OCI-LY1 (cell line): ENCODE measurements at regions not wholly inside any gene's neighbourhood (a gene's known extent, or its start where the extent isn't known, plus 50 kb on each side); places are given as distances from the start of the nearest gene placed in this dataset.

Experiments
- H2AFZ ChIP-seq: fragments of 200-600 bp; sonication (generic), shearing (Covaris generic); 2 replicates; pipeline ENCODE4 v1.6.0; 2014; ENCODE audit warnings: antibody characterized with exemption, mild to moderate bottlenecking, low read length
- H3F3A ChIP-seq: fragments of 200-600 bp; sonication (generic), shearing (Covaris generic); 2 replicates; pipeline ENCODE4 v1.6.0; 2014; ENCODE audit warnings: mild to moderate bottlenecking, antibody characterized with exemption, low read length, moderate library complexity; ENCODE audit not compliant: insufficient read depth
- H3K27ac ChIP-seq: fragments of 200-600 bp; sonication (generic); 2 replicates; pipeline ENCODE4 v1.5.1; 2014; ENCODE audit warnings: low read length, mixed run types, mild to moderate bottlenecking, low read depth; ENCODE audit not compliant: poor library complexity, severe bottlenecking
- H3K27me3 ChIP-seq: fragments of 200-600 bp; sonication (generic); 2 replicates; pipeline ENCODE4 v1.6.0; 2014; ENCODE audit warnings: antibody characterized with exemption, mild to moderate bottlenecking, low read length, moderate library complexity; ENCODE audit not compliant: insufficient read depth
- H3K36me3 ChIP-seq: fragments of 200-600 bp; sonication (generic); 2 replicates; pipeline ENCODE4 v1.6.1; 2014; ENCODE audit warnings: mild to moderate bottlenecking, antibody characterized with exemption, low read length, moderate library complexity, mixed read lengths; ENCODE audit not compliant: insufficient read depth
- H3K4me1 ChIP-seq: fragments of 200-600 bp; sonication (generic); 2 replicates; pipeline ENCODE4 v1.5.1; 2014; ENCODE audit warnings: mild to moderate bottlenecking, low read length, moderate library complexity; ENCODE audit not compliant: insufficient read depth, severe bottlenecking
- H3K4me2 ChIP-seq: fragments of 200-600 bp; sonication (generic), shearing (Covaris generic); 2 replicates; pipeline ENCODE4 v1.6.1; 2014; ENCODE audit warnings: low read length
- H3K4me3 ChIP-seq: fragments of 200-600 bp; sonication (generic); 2 replicates; pipeline ENCODE4 v1.5.1; 2014; ENCODE audit warnings: low read length, low read depth, mild to moderate bottlenecking, mixed read lengths; ENCODE audit not compliant: poor library complexity, severe bottlenecking
- H3K79me2 ChIP-seq: fragments of 200-600 bp; shearing (Covaris generic); 2 replicates; pipeline ENCODE4 v1.6.1; 2016; ENCODE audit warnings: mixed run types, low read length, mixed read lengths; ENCODE audit not compliant: insufficient read depth
- H3K9ac ChIP-seq: fragments of 200-600 bp; sonication (generic), shearing (Covaris generic); 2 replicates; pipeline ENCODE4 v1.6.1; 2014; ENCODE audit warnings: mild to moderate bottlenecking, low read length, mixed read lengths
- H3K9me2 ChIP-seq: fragments of 200-600 bp; sonication (generic), shearing (Covaris generic); 2 replicates; pipeline ENCODE4 v1.6.1; 2014; ENCODE audit warnings: low read depth, mild to moderate bottlenecking, low read length, mixed read lengths
- H3K9me3 ChIP-seq: fragments of 200-600 bp; shearing (Covaris generic); 2 replicates; pipeline ENCODE4 v1.6.1; 2014; ENCODE audit warnings: low read length, mixed read lengths
- H4K20me1 ChIP-seq: fragments of 200-600 bp; sonication (generic), shearing (Covaris generic); 2 replicates; pipeline ENCODE4 v1.6.0; 2016; ENCODE audit warnings: mild to moderate bottlenecking, low read length; ENCODE audit not compliant: insufficient read depth
- EZH2 ChIP-seq: fragments of 200-600 bp; sonication (generic), shearing (Covaris generic); IDR thresholded peaks from 2 replicates; pipeline ENCODE4 v1.8.0; 2017; ENCODE audit warnings: borderline replicate concordance, mixed run types, mild to moderate bottlenecking, antibody characterized with exemption, low read length, moderate library complexity, mixed read lengths
- TF ChIP-seq, protein P1 (sequence below): fragments of 200-600 bp; sonication (generic), shearing (Covaris generic); IDR thresholded peaks from 2 replicates; pipeline ENCODE4 v1.5.1; 2017; ENCODE audit warnings: mild to moderate bottlenecking, antibody characterized with exemption, low read length, moderate library complexity, mixed read lengths

- Histone ChIP-seq H3K4me2 (no peak overlapping the region), H3K9me3 (no peaks in the 10 kb centered on the region), H3K9me2 (no peaks in the 10 kb centered on the region), H3K4me1 (no peaks in the 10 kb centered on the region), H3K79me2 (no peaks in the 10 kb centered on the region), H4K20me1 (no peaks in the 10 kb centered on the region), H3F3A (no peaks in the 10 kb centered on the region), H2AFZ (no peak overlapping the region), H3K36me3 (no peaks in the 10 kb centered on the region), H3K4me3 (no peak overlapping the region), H3K27me3 (no peaks in the 10 kb centered on the region), H3K9ac (no peak overlapping the region), H3K27ac (no peak overlapping the region)
- TF ChIP-seq EZH2 = no peak
- TF ChIP-seq, protein P1, sequence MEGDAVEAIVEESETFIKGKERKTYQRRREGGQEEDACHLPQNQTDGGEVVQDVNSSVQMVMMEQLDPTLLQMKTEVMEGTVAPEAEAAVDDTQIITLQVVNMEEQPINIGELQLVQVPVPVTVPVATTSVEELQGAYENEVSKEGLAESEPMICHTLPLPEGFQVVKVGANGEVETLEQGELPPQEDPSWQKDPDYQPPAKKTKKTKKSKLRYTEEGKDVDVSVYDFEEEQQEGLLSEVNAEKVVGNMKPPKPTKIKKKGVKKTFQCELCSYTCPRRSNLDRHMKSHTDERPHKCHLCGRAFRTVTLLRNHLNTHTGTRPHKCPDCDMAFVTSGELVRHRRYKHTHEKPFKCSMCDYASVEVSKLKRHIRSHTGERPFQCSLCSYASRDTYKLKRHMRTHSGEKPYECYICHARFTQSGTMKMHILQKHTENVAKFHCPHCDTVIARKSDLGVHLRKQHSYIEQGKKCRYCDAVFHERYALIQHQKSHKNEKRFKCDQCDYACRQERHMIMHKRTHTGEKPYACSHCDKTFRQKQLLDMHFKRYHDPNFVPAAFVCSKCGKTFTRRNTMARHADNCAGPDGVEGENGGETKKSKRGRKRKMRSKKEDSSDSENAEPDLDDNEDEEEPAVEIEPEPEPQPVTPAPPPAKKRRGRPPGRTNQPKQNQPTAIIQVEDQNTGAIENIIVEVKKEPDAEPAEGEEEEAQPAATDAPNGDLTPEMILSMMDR = no peak
Measured at GRCh38 chr12:111156304-111156703, 212.6 kb downstream of the PHETA1 start.

GRCh38 chr12:111155521-111155920 lies 213.4 kb downstream of the PHETA1 start:
- Histone ChIP-seq H3K27me3 (no peaks in the 10 kb centered on the region), H4K20me1 (no peaks in the 10 kb centered on the region), H3K9me3 (no peaks in the 10 kb centered on the region), H3K9ac (no peak overlapping the region), H3K9me2 (no peaks in the 10 kb centered on the region), H3K4me2 (no peak overlapping the region), H3K27ac (no peak overlapping the region), H3F3A (no peaks in the 10 kb centered on the region), H2AFZ (no peak overlapping the region), H3K36me3 (no peaks in the 10 kb centered on the region), H3K79me2 (no peaks in the 10 kb centered on the region), H3K4me3 (no peak overlapping the region), H3K4me1 (no peaks in the 10 kb centered on the region)
- TF ChIP-seq, protein P1 = no peak
- TF ChIP-seq EZH2 = no peak

GRCh38 chr12:111155020-111155419 lies 213.9 kb downstream of the PHETA1 start:
- Histone ChIP-seq H3K9me2 (no peaks in the 10 kb centered on the region), H3K36me3 (no peaks in the 10 kb centered on the region), H3K27me3 (no peaks in the 10 kb centered on the region), H3K4me3 (no peak overlapping the region), H3K79me2 (no peaks in the 10 kb centered on the region), H4K20me1 (no peaks in the 10 kb centered on the region), H3K9me3 (no peaks in the 10 kb centered on the region), H3K4me2 (no peak overlapping the region), H3K9ac (no peak overlapping the region), H3K27ac (no peak overlapping the region), H3K4me1 (no peaks in the 10 kb centered on the region), H3F3A (no peaks in the 10 kb centered on the region), H2AFZ (no peak overlapping the region)
- TF ChIP-seq, protein P1 = no peak
- TF ChIP-seq EZH2 = no peak
